Femur (tissue), 1 donor: ENCODE measurements at regions not wholly inside any gene's neighbourhood (a gene's known extent, or its start where the extent isn't known, plus 50 kb on each side); places are given as distances from the start of the nearest gene placed in this dataset.
A peak's percentile ranks its signal among the peaks of the same experiment; 100 is the strongest.

Experiments used
- DNase-seq: peaks from one replicate; pipeline ENCODE4 v3.0.0-alpha.2; 2017

- DNase-seq: no peak
These were observed 50.5 kb upstream of the LRRC1 start for GRCh38 chr6:53744321-53744720.

- no peak for DNase-seq
These were observed 53.6 kb upstream of the LRRC1 start for GRCh38 chr6:53741034-53741823.

- DNase-seq: no peak
These were observed 57.1 kb upstream of the LRRC1 start for GRCh38 chr6:53737746-53738145.

GRCh38 chr6:53735896-53736295 is 58.9 kb upstream of the LRRC1 start:
- no peak for DNase-seq

- no peak for DNase-seq
These were observed 60.1 kb upstream of the LRRC1 start for GRCh38 chr6:53734473-53735299.

- DNase-seq: no peak
These were observed 62.8 kb upstream of the LRRC1 start for GRCh38 chr6:53731866-53732636.

- DNase-seq: no peak
These were observed 64.0 kb upstream of the LRRC1 start for GRCh38 chr6:53730767-53731166.

GRCh38 chr6:53728570-53729194 is 63.1 kb upstream of the KLHL31 start:
- peak; percentile 73 for DNase-seq

GRCh38 chr6:53727748-53728147 is 62.2 kb upstream of the KLHL31 start:
- no peak for DNase-seq

GRCh38 chr6:53725791-53726575 is 60.4 kb upstream of the KLHL31 start:
- peak; percentile 79 for DNase-seq

GRCh38 chr6:53724501-53724900 is 58.9 kb upstream of the KLHL31 start:
- DNase-seq: no peak

- no peak for DNase-seq
These were observed 57.8 kb upstream of the KLHL31 start for GRCh38 chr6:53723331-53723730.

GRCh38 chr6:53721766-53722165 is 56.2 kb upstream of the KLHL31 start:
- DNase-seq: no peak

- DNase-seq: peak; percentile 61
These were observed 53.3 kb upstream of the KLHL31 start for GRCh38 chr6:53718597-53719460.

GRCh38 chr6:53717566-53717965 is 52.0 kb upstream of the KLHL31 start:
- no peak for DNase-seq

- no peak for DNase-seq
These were observed 49.9 kb upstream of the KLHL31 start for GRCh38 chr6:53715434-53715833.
